Memory B cell (primary cell): ENCODE measurements at regions not wholly inside any gene's neighbourhood (a gene's known extent, or its start where the extent isn't known, plus 50 kb on each side); places are given as distances from the start of the nearest gene placed in this dataset.
A peak's percentile ranks its signal among the peaks of the same experiment; 100 is the strongest.
"Not testable (repeated sequence)": the region's sequence is repeated elsewhere in the genome, so short reads cannot be mapped to it uniquely, and the experiment has no call there.

Source experiments
- ATAC-seq: fragments of 150-1000 bp; cut with Tn5 transposase; 2 replicates; pipeline ENCODE4 v1.10.0; 2021; ENCODE audit warnings: low read depth, mild to moderate bottlenecking, moderate library complexity
- DNase-seq, 2 donors: peaks; one replicate each; pipeline ENCODE4 v3.0.0; 2022; ENCODE audit warnings: low spot score in 2 of 2
- H3K27ac Mint-ChIP-seq: one replicate; pipeline ENCODE4 v1.8.0; 2022; ENCODE audit warnings: mild to moderate bottlenecking, moderate library complexity, mixed read lengths
- H3K27me3 Mint-ChIP-seq: one replicate; pipeline ENCODE4 v1.8.0; 2022; ENCODE audit warnings: mixed read lengths
- H3K36me3 Mint-ChIP-seq: one replicate; pipeline ENCODE4 v1.8.0; 2022; ENCODE audit warnings: mild to moderate bottlenecking, mixed read lengths
- H3K4me1 Mint-ChIP-seq: one replicate; pipeline ENCODE4 v1.8.0; 2022; ENCODE audit warnings: mixed read lengths
- H3K4me3 Mint-ChIP-seq: one replicate; pipeline ENCODE4 v1.8.0; 2022; ENCODE audit warnings: mild to moderate bottlenecking, moderate library complexity, mixed read lengths
- H3K9me3 Mint-ChIP-seq: one replicate; pipeline ENCODE4 v1.8.0; 2022; ENCODE audit warnings: mixed read lengths

DNA sequence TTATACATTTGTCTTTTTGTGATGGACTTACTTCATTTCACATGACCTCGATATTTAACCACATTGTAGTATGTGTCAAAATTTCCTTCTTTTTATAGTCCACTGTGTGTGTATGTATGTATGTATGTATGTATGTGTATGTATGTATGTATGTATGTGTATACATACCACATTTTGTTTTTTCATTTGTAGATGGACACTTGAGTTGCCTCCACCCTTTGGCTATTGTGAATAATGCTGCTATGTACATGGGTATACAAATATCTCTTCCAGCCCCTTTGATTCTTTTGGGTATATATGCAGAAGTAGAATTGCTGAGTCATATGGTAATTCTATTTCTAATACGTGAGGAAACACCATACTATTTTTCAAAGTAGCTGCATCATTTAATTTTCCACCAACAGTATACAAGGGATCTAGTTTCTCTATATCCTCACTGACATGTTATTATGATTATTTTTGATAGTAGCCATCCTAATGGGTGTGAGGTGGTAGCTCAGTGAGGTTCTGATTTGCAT is 228.2 kb downstream of the OPA1 start:
- Mint-ChIP-seq H3K27ac (no peak overlapping the region), H3K27me3 (no peaks in the 10 kb centered on the region), H3K4me3 (no peak overlapping the region), H3K36me3 (no peaks in the 10 kb centered on the region), H3K9me3 (peaks cover 1% of the 10 kb centered on the region), H3K4me1 (peaks cover 3% of the 10 kb centered on the region)
- ATAC-seq (no peak), DNase-seq (no peak)

DNA sequence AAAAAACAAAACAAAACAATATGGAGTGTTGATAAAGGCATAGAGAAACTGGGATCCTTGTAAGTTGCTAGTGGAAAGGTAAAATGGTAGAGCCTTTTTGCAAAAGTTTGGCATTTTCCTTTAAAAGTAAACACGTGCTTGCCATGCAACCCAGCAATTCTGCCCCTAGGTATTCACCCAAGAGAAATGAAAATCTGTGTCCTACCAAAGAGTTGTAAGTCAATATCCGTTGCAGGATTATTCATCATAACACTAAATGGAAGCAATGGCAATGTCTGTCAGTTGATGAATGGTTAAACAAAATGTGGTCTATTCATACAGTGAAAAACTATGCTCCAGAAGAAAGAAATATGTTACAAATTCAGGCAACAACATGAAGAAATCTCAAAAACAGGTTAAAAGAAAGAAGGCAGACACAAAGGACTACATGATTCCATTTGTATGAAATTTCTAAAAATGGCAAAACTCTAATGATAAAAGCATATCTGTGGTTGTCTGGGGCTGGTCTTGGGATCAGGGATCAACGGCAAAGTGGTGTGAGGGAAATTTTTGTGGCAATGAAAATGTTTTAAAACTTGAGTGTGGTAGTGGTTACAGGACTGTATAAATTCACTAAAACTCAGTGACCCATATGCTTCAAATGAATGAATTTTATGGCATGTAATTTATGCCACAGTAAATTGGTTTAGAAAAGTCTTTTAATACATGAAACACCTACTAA is 229.6 kb downstream of the OPA1 start:
- Mint-ChIP-seq H3K4me3 (no peak overlapping the region), H3K36me3 (no peaks in the 10 kb centered on the region), H3K27ac (no peak overlapping the region), H3K27me3 (peaks cover 3% of the 10 kb centered on the region), H3K4me1 (peaks cover 6% of the 10 kb centered on the region), H3K9me3 (peaks cover 1% of the 10 kb centered on the region)
- ATAC-seq (no peak), DNase-seq (no peak)

DNA sequence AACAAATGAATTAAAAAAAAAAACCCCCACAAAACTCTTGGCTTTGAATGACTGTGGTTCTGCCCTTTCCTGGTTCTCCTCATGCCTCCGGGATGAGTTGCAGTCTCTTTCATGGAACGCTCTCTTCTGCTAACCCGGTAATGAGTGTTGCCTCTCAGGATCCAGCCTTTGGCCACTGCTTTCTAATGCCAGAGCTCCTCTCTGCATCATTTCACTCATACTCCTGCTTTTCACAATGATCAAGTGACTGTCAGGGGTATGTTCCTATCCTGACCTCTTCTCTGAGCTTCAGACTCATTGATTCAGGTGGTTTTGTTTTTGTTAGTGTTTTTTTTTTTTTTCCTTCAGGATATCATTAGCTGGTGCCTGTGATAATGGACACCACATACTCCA is 230.2 kb downstream of the OPA1 start:
- H3K9me3 Mint-ChIP-seq, ATAC-seq, H3K27me3 Mint-ChIP-seq, H3K4me3 Mint-ChIP-seq, DNase-seq, H3K4me1 Mint-ChIP-seq, H3K36me3 Mint-ChIP-seq, H3K27ac Mint-ChIP-seq: not testable (repeated sequence)

DNA sequence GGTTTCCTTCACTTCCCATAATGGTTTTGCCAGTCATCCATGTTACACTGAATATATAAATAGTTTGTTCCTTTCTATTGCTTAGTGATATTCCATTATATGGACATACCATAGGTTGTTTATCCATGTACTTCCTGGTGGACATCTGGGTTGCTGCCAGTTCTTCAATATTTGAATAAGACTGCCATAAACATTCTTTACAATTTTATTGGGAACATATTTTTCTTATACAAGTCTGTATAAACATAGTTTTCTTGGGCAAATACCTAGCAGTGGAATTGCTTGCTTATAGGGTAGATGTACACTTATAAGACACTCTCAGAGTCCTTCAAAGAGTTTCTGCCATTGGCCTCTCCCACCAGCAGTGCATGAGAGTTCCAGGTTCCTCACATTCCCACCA is 231.4 kb downstream of the OPA1 start:
- Mint-ChIP-seq H3K27ac (no peak overlapping the region), H3K27me3 (peaks cover 7% of the 10 kb centered on the region), H3K4me1 (peaks cover 7% of the 10 kb centered on the region), H3K4me3 (no peak overlapping the region), H3K9me3 (peaks cover 1% of the 10 kb centered on the region), H3K36me3 (no peaks in the 10 kb centered on the region)
- DNase-seq (no peak), ATAC-seq (no peak)

DNA sequence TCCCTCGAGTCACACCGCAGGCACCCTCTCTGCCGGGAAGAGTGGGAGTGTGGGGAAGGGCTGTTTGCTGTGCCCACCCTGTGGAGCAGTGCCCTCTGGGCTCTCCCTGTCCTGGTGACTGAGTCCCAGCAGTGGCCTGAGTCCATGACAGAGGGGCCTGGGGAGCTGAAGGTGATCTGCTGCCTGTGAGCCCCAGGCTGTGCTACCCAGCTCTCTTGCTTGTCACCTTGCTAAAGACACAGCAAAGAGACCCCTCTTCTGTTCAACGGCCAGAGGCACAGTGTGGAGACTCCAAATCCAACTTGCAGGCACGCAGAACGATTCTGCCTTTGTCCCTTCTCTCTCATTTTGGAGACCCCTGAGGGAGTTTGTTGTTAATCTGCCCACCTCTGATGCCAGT is 232.6 kb downstream of the OPA1 start:
- Mint-ChIP-seq H3K27me3 (peaks cover 7% of the 10 kb centered on the region), H3K4me1 (peaks cover 8% of the 10 kb centered on the region), H3K36me3 (no peaks in the 10 kb centered on the region), H3K9me3 (peaks cover 1% of the 10 kb centered on the region), H3K27ac (no peak overlapping the region), H3K4me3 (no peak overlapping the region)
- no peak for ATAC-seq
- no peak for DNase-seq

DNA sequence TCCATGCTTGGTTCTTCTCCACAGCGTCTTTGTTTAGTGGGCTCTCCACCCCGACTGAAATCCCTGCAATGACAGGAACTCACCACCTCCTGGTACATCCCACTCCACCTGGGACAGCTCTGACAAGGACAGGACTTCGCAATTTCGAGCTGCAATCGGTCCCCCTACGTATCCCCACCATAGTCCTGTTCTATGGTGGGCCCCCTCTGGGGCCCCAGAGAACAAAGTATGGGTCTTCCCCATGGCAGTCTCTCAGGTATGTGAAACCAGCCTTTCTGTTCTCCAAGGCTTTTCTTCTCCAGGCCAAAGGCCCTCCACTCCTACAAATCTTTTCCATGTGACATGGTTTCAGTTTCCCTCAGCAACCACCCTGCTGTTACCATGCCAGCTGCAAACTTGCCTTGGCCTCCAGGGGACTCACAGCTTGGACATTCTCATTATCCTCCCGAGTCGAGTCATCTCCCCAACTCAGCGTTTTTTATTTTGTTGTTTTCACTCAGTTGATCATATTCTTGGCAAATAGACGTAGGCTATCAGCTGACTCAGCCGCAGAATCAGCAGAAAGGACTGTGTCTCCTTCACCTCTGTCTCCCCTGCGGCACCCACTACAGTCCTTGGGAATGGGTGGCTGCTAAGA is 233.3 kb downstream of the OPA1 start:
- ATAC-seq (no peak), DNase-seq (no peak)
- Mint-ChIP-seq H3K27ac (no peak overlapping the region), H3K4me1 (peaks cover 8% of the 10 kb centered on the region), H3K36me3 (no peaks in the 10 kb centered on the region), H3K9me3 (peaks cover 1% of the 10 kb centered on the region), H3K4me3 (no peak overlapping the region), H3K27me3 (peaks cover 7% of the 10 kb centered on the region)

DNA sequence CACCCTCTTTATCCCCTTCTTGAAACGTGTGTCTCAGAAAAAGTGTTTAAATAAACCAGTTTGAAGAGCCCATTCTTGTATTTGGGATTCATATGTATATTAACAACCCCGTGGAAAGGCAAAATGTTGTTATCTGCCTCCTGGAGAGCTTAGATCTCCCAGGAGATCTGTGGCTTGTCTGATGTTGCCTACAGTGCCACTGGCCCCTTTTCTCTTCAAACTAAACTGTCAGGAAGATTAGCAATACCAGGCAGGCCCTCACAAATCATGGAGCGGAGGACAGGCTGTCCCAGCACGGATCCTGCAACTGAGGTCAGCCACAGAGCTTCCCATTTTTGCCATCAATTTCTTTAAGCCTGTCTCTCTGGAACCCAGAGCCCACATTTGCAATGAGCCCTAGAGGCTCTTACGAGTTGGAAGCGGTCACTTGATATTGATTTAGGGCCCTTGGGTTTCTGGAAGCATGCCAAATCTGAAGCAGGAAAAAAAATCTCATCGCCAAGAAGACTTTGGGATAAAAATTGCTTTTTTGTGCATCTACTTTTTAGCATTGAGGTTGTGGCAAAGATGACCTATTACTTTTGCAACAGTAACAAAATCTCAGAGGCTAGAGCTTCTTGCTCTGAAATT is 234.1 kb downstream of the OPA1 start:
- Mint-ChIP-seq H3K36me3 (no peaks in the 10 kb centered on the region), H3K27me3 (peaks cover 7% of the 10 kb centered on the region), H3K9me3 (peaks cover 1% of the 10 kb centered on the region), H3K4me1 (peaks cover 15% of the 10 kb centered on the region), H3K4me3 (no peak overlapping the region), H3K27ac (no peak overlapping the region)
- no peak for DNase-seq
- ATAC-seq, result no peak

DNA sequence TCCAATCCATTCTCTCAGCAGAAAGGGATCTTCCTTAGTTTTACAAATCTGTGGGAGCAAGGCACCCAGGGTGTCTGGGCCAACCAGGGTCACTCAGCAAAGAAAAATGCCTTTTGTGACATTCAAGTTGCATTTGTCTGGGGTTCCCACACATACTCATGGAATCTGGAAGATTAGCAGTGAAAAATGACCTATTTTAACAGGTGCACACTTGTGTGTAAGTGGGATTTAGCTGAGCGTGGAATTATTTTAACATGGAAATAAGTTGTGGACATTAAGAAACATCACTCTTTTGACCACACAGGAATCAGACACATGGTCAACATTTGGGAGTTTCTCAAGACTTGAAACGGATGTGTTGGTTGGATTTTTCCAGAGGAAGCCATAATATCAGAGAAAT is 234.9 kb downstream of the OPA1 start:
- Mint-ChIP-seq H3K27ac (no peak overlapping the region), H3K4me1 (peaks cover 20% of the 10 kb centered on the region), H3K36me3 (no peaks in the 10 kb centered on the region), H3K4me3 (no peak overlapping the region), H3K27me3 (peaks cover 7% of the 10 kb centered on the region), H3K9me3 (peaks cover 1% of the 10 kb centered on the region)
- DNase-seq (no peak), ATAC-seq (no peak)

DNA sequence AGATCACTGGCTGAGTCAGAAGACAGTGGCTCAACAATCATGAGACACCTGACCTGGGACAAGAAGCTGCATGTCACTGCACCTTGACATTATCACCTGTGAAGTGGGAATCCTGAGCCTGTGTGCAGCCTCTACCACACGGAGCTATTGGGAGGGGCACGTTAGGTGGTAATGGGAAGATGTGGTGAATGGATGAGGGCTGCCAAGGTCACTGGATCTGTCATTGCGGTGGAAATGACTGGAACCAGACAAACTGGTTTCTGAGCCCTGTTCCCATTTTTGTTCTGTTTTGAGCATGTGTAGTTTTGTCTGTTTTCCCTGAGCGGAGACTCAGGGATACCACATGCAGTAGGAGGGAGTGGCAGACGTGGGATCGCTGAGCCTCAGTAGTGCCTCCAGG is 235.5 kb downstream of the OPA1 start:
- H3K36me3 Mint-ChIP-seq, result no peaks in the 10 kb centered on the region

DNA sequence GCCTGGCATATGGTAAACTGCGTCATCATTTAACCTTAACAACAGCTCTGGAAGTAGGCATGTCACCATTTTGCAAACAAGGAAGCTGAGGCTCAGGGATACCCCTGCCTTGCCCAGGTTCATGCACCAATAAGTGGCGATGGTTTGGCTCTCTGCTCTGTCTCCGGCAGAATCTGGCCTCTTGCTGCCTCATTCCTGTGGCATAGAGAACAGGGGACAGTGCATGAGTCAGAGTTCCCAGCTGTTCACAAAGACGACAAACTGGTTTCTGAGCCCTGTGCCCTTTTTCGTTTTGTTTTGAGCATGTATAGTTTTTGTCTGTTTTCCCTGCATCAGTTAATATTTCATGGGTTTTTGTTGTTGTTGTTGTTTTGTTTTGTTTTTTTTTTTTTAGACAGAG is 236.8 kb downstream of the OPA1 start:
- ATAC-seq, result no peak
- peaks cover 28% of the 10 kb centered on the region for H3K4me1 Mint-ChIP-seq
- no peak overlapping the region for H3K4me3 Mint-ChIP-seq
- no peak overlapping the region for H3K27ac Mint-ChIP-seq
- H3K27me3 Mint-ChIP-seq, result peaks cover 7% of the 10 kb centered on the region
- H3K36me3 Mint-ChIP-seq, result no peaks in the 10 kb centered on the region
- no peak for DNase-seq
- no peaks in the 10 kb centered on the region for H3K9me3 Mint-ChIP-seq

More for the DNA sequence above, 235.5 kb downstream of the OPA1 start:
- Mint-ChIP-seq H3K4me1 (peaks cover 24% of the 10 kb centered on the region), H3K9me3 (peaks cover 1% of the 10 kb centered on the region), H3K27ac (no peak overlapping the region), H3K4me3 (no peak overlapping the region), H3K27me3 (peaks cover 7% of the 10 kb centered on the region)
- ATAC-seq (no peak), DNase-seq (no peak)

DNA sequence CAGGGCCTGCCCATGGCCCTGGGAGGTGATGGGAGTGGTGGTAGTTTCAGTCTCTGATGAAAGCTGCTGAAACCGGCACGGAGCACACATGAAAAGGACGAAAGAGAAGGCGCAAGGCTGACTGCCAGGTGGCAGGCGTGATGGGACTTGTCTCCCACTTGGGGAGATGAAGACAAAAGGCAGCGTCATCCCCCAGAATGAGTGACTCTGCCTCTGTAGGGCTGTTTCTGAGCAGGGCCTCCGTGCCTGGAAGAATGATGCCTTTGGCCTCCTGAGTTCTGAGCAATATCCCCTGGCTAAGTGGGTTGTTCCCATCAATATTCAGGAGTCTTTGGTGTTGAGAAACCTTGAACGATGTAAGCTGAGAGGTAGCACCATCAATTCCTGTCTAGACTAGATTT is 237.8 kb downstream of the OPA1 start:
- DNase-seq (no peak), ATAC-seq (no peak)
- no peak overlapping the region for H3K4me3 Mint-ChIP-seq
- no peaks in the 10 kb centered on the region for H3K36me3 Mint-ChIP-seq
- peaks cover 28% of the 10 kb centered on the region for H3K4me1 Mint-ChIP-seq
- H3K9me3 Mint-ChIP-seq, result no peaks in the 10 kb centered on the region
- H3K27me3 Mint-ChIP-seq, result peaks cover 7% of the 10 kb centered on the region
- no peak overlapping the region for H3K27ac Mint-ChIP-seq

DNA sequence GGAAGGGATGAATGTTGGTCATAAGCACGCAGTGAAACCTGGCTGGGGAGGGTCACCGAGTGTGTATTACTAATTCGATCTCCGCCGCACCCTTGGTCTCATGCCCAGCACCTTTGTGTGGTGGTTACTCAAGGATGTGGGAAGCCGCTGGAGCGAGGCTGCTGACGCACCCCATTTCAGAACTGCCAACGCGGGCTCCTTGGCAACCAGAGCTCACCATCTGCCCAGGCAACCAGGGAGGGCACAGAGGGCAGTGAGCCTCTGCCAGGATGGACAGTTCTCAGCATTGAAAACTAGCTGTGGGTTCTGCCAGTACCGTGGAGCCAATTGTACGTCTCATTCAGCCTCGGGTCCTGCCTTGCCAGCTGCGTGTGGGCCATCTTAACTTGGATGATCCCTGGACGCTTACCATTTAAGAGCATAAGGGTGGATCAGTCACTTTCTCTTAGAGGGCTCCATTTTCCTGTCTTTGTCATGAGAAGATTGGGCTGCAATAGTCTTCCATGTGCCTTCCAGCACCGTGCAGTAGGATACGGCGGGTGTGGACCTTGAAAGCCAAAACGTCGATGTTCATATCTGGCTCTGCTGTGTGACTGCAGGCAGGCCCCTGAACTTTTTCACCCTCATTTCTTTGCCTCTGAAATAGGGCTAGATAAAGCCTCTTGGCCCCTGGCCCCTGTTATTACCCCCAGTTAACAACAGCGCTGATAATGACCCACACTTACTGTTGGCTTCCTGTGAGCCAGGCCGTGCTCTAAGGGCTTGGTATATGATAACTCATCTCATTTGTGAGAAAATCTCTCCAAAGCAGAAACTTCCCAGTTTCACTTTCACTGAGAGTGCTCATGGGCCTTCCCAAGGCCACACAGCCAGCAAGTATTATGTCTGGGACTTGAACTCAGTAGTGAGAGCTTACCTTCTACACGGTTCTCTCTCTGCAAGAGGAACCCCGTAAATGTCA is 238.8 kb downstream of the OPA1 start:
- Mint-ChIP-seq H3K36me3 (no peaks in the 10 kb centered on the region), H3K27me3 (peaks cover 4% of the 10 kb centered on the region), H3K4me3 (no peak overlapping the region), H3K9me3 (no peaks in the 10 kb centered on the region), H3K27ac (peak overlapping the region; percentile 81), H3K4me1 (peaks cover 25% of the 10 kb centered on the region)
- ATAC-seq (peak; percentile 92), DNase-seq (peak in 1 of 2 donors; percentile 21)

DNA sequence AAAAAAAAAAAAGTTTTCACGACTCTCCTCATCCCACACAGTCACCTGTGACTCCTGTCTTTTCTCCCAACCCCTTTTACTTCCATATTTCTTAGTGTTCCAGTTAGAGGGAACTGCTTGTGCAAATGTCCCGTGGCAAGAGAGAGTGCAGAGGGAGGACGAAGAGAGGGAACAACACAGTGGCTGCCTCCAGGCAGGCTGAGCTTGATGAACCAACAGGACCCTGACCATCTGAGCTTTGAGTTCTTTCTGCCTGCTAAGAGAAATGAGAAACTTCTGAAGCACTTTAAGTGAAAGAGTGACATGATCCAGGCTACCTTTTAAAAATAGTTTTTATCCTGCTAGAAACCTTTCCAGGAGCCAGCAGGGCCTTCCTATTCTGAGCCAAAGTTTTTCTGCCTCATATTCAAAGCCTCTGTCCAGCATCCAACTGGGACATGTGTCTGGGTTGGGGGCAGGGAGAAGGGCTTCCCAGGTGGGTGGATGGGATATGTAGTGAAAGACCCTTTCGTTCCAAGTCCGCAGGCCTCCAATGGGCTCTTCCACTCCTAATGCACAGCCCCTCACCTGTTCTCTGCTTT is 239.9 kb downstream of the OPA1 start:
- H3K27me3 Mint-ChIP-seq, result peaks cover 3% of the 10 kb centered on the region
- no peak for DNase-seq
- no peak overlapping the region for H3K4me3 Mint-ChIP-seq
- no peak for ATAC-seq
- H3K27ac Mint-ChIP-seq, result no peak overlapping the region
- H3K9me3 Mint-ChIP-seq, result no peaks in the 10 kb centered on the region
- no peaks in the 10 kb centered on the region for H3K36me3 Mint-ChIP-seq
- peaks cover 25% of the 10 kb centered on the region for H3K4me1 Mint-ChIP-seq
